SU-DHL-6 (cell line): ENCODE measurements at regions not wholly inside any gene's neighbourhood (a gene's known extent, or its start where the extent isn't known, plus 50 kb on each side); places are given as distances from the start of the nearest gene placed in this dataset.

ENCODE experiments used
- H2AFZ ChIP-seq: fragments of 200-600 bp; sonication (generic); 2 replicates; pipeline ENCODE4 v1.6.1; 2014; ENCODE audit warnings: low read depth, mild to moderate bottlenecking, moderate library complexity, mixed read lengths, antibody characterized with exemption, low read length; ENCODE audit not compliant: severe bottlenecking
- H3F3A ChIP-seq: fragments of 200-600 bp; shearing (Covaris generic); 2 replicates; pipeline ENCODE4 v1.6.0; 2016; ENCODE audit warnings: antibody characterized with exemption, mild to moderate bottlenecking; ENCODE audit not compliant: insufficient read depth
- H3K27ac ChIP-seq: fragments of 200-600 bp; sonication (generic); 2 replicates; pipeline ENCODE4 v1.5.1; 2016; ENCODE audit warnings: low read depth, mild to moderate bottlenecking, low read length, moderate library complexity, mixed read lengths
- H3K27me3 ChIP-seq: fragments of 200-600 bp; sonication (generic), shearing (Covaris generic); 2 replicates; pipeline ENCODE4 v1.6.0; 2014; ENCODE audit warnings: mild to moderate bottlenecking, low read length
- H3K36me3 ChIP-seq: fragments of 200-600 bp; sonication (generic); 2 replicates; pipeline ENCODE4 v1.6.1; 2014; ENCODE audit warnings: mild to moderate bottlenecking, low read length, mixed read lengths
- H3K4me2 ChIP-seq: fragments of 300-600, 200-600 bp; shearing (Covaris generic), sonication (generic); 2 replicates; pipeline ENCODE4 v1.6.0; 2014; ENCODE audit warnings: low read length, low read depth, mild to moderate bottlenecking; ENCODE audit not compliant: poor library complexity, severe bottlenecking
- H3K4me3 ChIP-seq: fragments of 200-600 bp; sonication (generic); 2 replicates; pipeline ENCODE4 v1.5.1; 2014; ENCODE audit warnings: antibody characterized with exemption, low read length, mild to moderate bottlenecking, mixed read lengths; ENCODE audit not compliant: insufficient read depth, poor library complexity, severe bottlenecking
- H3K79me2 ChIP-seq: fragments of 200-600 bp; sonication (generic); 2 replicates; pipeline ENCODE4 v1.6.1; 2014; ENCODE audit warnings: mild to moderate bottlenecking, low read length, moderate library complexity; ENCODE audit not compliant: insufficient read depth
- H3K9ac ChIP-seq: fragments of 200-600 bp; sonication (generic); 2 replicates; pipeline ENCODE4 v1.7.0; 2014; ENCODE audit warnings: mild to moderate bottlenecking, low read length
- H3K9me2 ChIP-seq: fragments of 200-600 bp; sonication (generic); replicated peaks from 2 replicates; pipeline ENCODE4 v1.6.1; 2014; ENCODE audit warnings: low read length; ENCODE audit not compliant: insufficient read depth
- H3K9me3 ChIP-seq: fragments of 200-600 bp; sonication (generic); 2 replicates; pipeline ENCODE4 v1.6.1; 2014; ENCODE audit warnings: low read length, mixed read lengths; ENCODE audit not compliant: insufficient read depth
- H4K20me1 ChIP-seq: fragments of 200-600 bp; sonication (generic); 2 replicates; pipeline ENCODE4 v1.6.1; 2014; ENCODE audit warnings: low read depth, mild to moderate bottlenecking, antibody characterized with exemption, low read length, moderate library complexity, mixed read lengths
- CTCF ChIP-seq: fragments of 200-600 bp; sonication (generic); IDR thresholded peaks from one replicate; pipeline ENCODE4 v1.5.1; 2017; ENCODE audit warnings: antibody characterized with exemption, mild to moderate bottlenecking, low read length, moderate library complexity; ENCODE audit not compliant: insufficient read depth, poor library complexity, severe bottlenecking
- EZH2phosphoT487 ChIP-seq: fragments of 200-600 bp; sonication (generic), shearing (Covaris generic); conservative IDR thresholded peaks from 2 replicates; pipeline ENCODE4 v1.6.1; 2018; ENCODE audit warnings: mild to moderate bottlenecking, antibody characterized with exemption, low read length, moderate library complexity, mixed read lengths

GRCh38 chr13:106403280-106403679 is 132.2 kb downstream of the EFNB2 start:
- Histone ChIP-seq H3K9ac (no peak overlapping the region), H2AFZ (no peak overlapping the region), H3F3A (no peaks in the 10 kb centered on the region), H3K27ac (no peak overlapping the region), H3K9me3 (no peaks in the 10 kb centered on the region), H4K20me1 (no peaks in the 10 kb centered on the region), H3K79me2 (no peaks in the 10 kb centered on the region), H3K9me2 (no peaks in the 10 kb centered on the region), H3K4me3 (no peak overlapping the region), H3K36me3 (no peaks in the 10 kb centered on the region), H3K4me2 (no peak overlapping the region), H3K27me3 (no peaks in the 10 kb centered on the region)
- TF ChIP-seq EZH2phosphoT487 (no peak), CTCF (no peak)

DNA sequence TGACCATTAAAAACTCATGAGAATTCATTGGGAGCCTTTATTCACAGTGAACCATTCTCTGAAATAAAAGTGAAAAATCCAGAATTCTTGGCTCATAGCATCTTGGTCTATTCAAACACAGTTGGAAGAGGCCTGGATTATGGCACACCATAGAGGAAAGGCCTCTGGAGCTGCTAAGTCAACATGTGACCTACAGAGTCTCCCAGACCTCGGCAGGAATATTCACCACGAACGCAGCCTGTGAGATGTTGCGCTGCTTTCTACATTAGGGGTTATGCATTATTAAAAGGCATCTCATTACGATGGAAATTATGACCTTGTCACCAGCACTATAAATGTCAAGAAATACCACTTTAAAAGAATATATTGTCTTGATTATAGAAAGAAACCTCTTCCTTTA is 132.6 kb downstream of the EFNB2 start:
- H3K27me3 ChIP-seq = no peaks in the 10 kb centered on the region
- no peak overlapping the region for H3K4me3 ChIP-seq
- H3K9me2 ChIP-seq = no peaks in the 10 kb centered on the region
- no peaks in the 10 kb centered on the region for H4K20me1 ChIP-seq
- no peak overlapping the region for H3K27ac ChIP-seq
- no peaks in the 10 kb centered on the region for H3K36me3 ChIP-seq
- no peak overlapping the region for H2AFZ ChIP-seq
- TF ChIP-seq EZH2phosphoT487 = no peak
- TF ChIP-seq CTCF = no peak
- H3K79me2 ChIP-seq = no peaks in the 10 kb centered on the region
- H3K9me3 ChIP-seq = no peaks in the 10 kb centered on the region
- H3F3A ChIP-seq = no peaks in the 10 kb centered on the region
- H3K9ac ChIP-seq = no peak overlapping the region
- no peak overlapping the region for H3K4me2 ChIP-seq

DNA sequence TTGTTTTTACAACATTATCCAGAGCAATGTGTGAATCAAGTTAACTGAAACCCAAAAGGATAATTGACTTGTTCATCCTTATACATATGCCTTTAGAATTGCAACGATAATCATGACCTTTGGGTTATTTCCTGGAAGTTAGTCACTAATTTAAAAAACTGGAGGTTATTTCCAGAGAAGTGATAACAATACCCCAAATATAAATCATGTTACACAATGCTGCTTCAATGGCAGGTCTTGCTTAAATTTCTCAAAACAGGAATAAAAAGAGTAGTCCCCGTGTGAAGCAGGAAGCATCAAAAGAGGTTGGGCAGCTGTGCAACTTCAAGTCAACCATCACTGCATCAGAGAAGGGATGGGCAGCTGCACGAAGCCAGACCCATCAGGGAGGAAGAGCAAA is 134.4 kb downstream of the EFNB2 start:
- no peaks in the 10 kb centered on the region for H3K9me2 ChIP-seq
- TF ChIP-seq EZH2phosphoT487 (no peak), CTCF (no peak)
- H3K79me2 ChIP-seq = no peaks in the 10 kb centered on the region
- no peak overlapping the region for H3K4me2 ChIP-seq
- H3F3A ChIP-seq = no peaks in the 10 kb centered on the region
- H4K20me1 ChIP-seq = no peaks in the 10 kb centered on the region
- no peak overlapping the region for H3K4me3 ChIP-seq
- H3K9me3 ChIP-seq = no peaks in the 10 kb centered on the region
- no peak overlapping the region for H3K9ac ChIP-seq
- H3K27ac ChIP-seq = no peak overlapping the region
- no peak overlapping the region for H2AFZ ChIP-seq
- H3K36me3 ChIP-seq = no peaks in the 10 kb centered on the region
- no peaks in the 10 kb centered on the region for H3K27me3 ChIP-seq

DNA sequence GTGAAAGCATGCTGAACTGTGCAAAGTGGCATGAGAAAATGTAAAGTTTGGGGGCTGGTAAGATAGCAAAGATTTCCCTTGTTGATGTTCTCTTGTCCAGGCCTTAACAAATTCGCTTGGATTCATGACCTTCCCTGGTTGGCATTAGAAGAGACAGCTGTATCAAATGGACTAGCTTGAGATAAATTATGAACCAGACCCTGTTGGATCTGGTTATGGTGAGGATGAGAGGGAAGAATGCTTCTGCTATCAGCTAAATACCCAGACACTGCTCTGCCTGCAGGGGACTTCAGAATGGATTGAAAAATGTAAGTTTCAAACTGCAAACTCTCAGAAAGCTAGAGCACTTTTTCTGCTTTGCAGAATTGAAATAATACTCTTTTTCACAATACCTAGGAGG is 135.2 kb downstream of the EFNB2 start:
- Histone ChIP-seq H3K79me2 (no peaks in the 10 kb centered on the region), H3K9ac (no peak overlapping the region), H4K20me1 (no peaks in the 10 kb centered on the region), H3K4me3 (no peak overlapping the region), H3K36me3 (no peaks in the 10 kb centered on the region), H3K9me2 (no peaks in the 10 kb centered on the region), H3K9me3 (no peaks in the 10 kb centered on the region), H2AFZ (no peak overlapping the region), H3K27ac (no peak overlapping the region), H3K4me2 (no peak overlapping the region), H3F3A (no peaks in the 10 kb centered on the region), H3K27me3 (no peaks in the 10 kb centered on the region)
- no peak for TF ChIP-seq EZH2phosphoT487
- TF ChIP-seq CTCF = no peak
